Neural progenitor cell (in vitro differentiated cells): ENCODE measurements at regions not wholly inside any gene's neighbourhood (a gene's known extent, or its start where the extent isn't known, plus 50 kb on each side); places are given as distances from the start of the nearest gene placed in this dataset.

Source experiments
- DNase-seq: peaks from one replicate; pipeline ENCODE4 v3.0.0-alpha.2; 2016; ENCODE audit warnings: low spot score
- H2AFZ ChIP-seq: fragments of 200-600 bp; sonication (generic); replicated peaks from 2 replicates; pipeline ENCODE4 v1.6.1; 2016; ENCODE audit warnings: antibody characterized with exemption
- H3F3A ChIP-seq: fragments of 200-600 bp; sonication (generic); 2 replicates; pipeline ENCODE4 v1.6.1; 2016; ENCODE audit warnings: antibody characterized with exemption, low read depth
- H3K27ac ChIP-seq: fragments of 200-600 bp; sonication (generic); 2 replicates; pipeline ENCODE4 v1.5.1; 2016; ENCODE audit warnings: mild to moderate bottlenecking
- H3K27me3 ChIP-seq: fragments of 200-600 bp; sonication (generic); 2 replicates; pipeline ENCODE4 v1.6.1; 2016; ENCODE audit warnings: mild to moderate bottlenecking, moderate library complexity
- H3K36me3 ChIP-seq: fragments of 200-600 bp; sonication (generic); 2 replicates; pipeline ENCODE4 v1.5.1; 2016
- H3K4me1 ChIP-seq: fragments of 200-600 bp; sonication (generic); 2 replicates; pipeline ENCODE4 v1.6.1; 2016; ENCODE audit warnings: mixed run types
- H3K4me2 ChIP-seq: fragments of 200-600 bp; sonication (generic); 2 replicates; pipeline ENCODE4 v1.6.1; 2016
- H3K4me3 ChIP-seq: fragments of 200-600 bp; sonication (generic); 2 replicates; pipeline ENCODE4 v1.5.1; 2016
- H3K79me2 ChIP-seq: fragments of 200-600 bp; sonication (generic); 2 replicates; pipeline ENCODE4 v1.6.1; 2016; ENCODE audit warnings: low read depth
- H3K9ac ChIP-seq: fragments of 200-600 bp; sonication (generic); 2 replicates; pipeline ENCODE4 v1.6.1; 2016
- H3K9me3 ChIP-seq: fragments of 200-600 bp; sonication (generic); 2 replicates; pipeline ENCODE4 v1.5.1; 2016; ENCODE audit warnings: low read depth
- H4K20me1 ChIP-seq: fragments of 200-600 bp; sonication (generic); 2 replicates; pipeline ENCODE4 v1.6.1; 2016; ENCODE audit warnings: low read depth
- H3K27ac Mint-ChIP-seq: 3 replicates; pipeline ENCODE4 v1.8.0; 2021; ENCODE audit warnings: mixed read lengths
- H3K27me3 Mint-ChIP-seq: 2 replicates; pipeline ENCODE4 v1.8.0; 2022; ENCODE audit warnings: low read depth, mild to moderate bottlenecking, inconsistent platforms, moderate library complexity, mixed read lengths; ENCODE audit not compliant: insufficient read depth
- H3K36me3 Mint-ChIP-seq: 3 replicates; pipeline ENCODE4 v1.8.0; 2021; ENCODE audit warnings: mixed read lengths
- H3K4me1 Mint-ChIP-seq: 3 replicates; pipeline ENCODE4 v1.8.0; 2021; ENCODE audit warnings: mixed read lengths
- H3K4me3 Mint-ChIP-seq: 3 replicates; pipeline ENCODE4 v1.8.0; 2021; ENCODE audit warnings: mild to moderate bottlenecking, moderate library complexity, mixed read lengths
- H3K9me3 Mint-ChIP-seq: 3 replicates; pipeline ENCODE4 v1.8.0; 2020; ENCODE audit warnings: mixed read lengths
- CTCF ChIP-seq: fragments of 200-600 bp; sonication (generic); IDR thresholded peaks from 2 replicates; pipeline ENCODE4 v1.5.1; 2017; ENCODE audit warnings: antibody characterized with exemption, mild to moderate bottlenecking
- EZH2 ChIP-seq: fragments of 200-600 bp; sonication (generic); IDR thresholded peaks from 2 replicates; pipeline ENCODE4 v1.6.1; 2017; ENCODE audit warnings: antibody characterized with exemption, mild to moderate bottlenecking, moderate library complexity
- EZH2phosphoT487 ChIP-seq: fragments of 200-600 bp; sonication (generic); IDR thresholded peaks from 2 replicates; pipeline ENCODE4 v1.6.1; 2017; ENCODE audit warnings: antibody characterized with exemption

DNA sequence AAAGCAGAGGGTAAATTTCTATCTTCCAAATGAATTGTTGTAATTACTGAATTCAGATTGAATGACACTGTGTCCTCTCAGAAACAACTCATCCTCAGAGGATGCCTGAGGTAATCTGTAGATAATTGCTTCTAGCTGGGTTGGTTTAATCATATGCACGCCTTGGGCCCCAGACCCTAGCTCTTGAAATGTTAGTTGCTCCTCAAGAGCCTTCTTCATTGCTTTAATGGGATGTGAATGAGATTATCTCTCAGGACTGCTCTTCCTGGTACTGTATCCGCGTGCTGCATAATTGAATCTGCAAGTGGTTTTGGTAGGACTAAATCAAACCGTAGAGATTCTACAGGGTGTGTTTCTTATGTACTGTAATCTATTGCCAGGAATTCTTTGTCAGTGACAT is 569.3 kb upstream of the NEGR1 start:
- Mint-ChIP-seq H3K27ac (peak overlapping the region; percentile 31), H3K9me3 (no peaks in the 10 kb centered on the region), H3K4me3 (no peak overlapping the region), H3K27me3 (no peaks in the 10 kb centered on the region), H3K36me3 (no peaks in the 10 kb centered on the region), H3K4me1 (peaks cover 5% of the 10 kb centered on the region)
- peaks cover 4% of the 10 kb centered on the region for H3F3A ChIP-seq
- H4K20me1 ChIP-seq = no peaks in the 10 kb centered on the region
- no peak overlapping the region for H3K4me2 ChIP-seq
- H3K4me1 ChIP-seq = peaks cover 27% of the 10 kb centered on the region
- H2AFZ ChIP-seq = no peak overlapping the region
- no peak overlapping the region for H3K9ac ChIP-seq
- no peak overlapping the region for H3K4me3 ChIP-seq
- no peaks in the 10 kb centered on the region for H3K9me3 ChIP-seq
- H3K36me3 ChIP-seq = no peaks in the 10 kb centered on the region
- H3K27me3 ChIP-seq = no peaks in the 10 kb centered on the region
- no peaks in the 10 kb centered on the region for H3K79me2 ChIP-seq
- H3K27ac ChIP-seq = no peak overlapping the region
- TF ChIP-seq EZH2 = no peak
- peak; percentile 36 for DNase-seq

- Histone ChIP-seq H3K27me3 (no peaks in the 10 kb centered on the region), H3K79me2 (no peaks in the 10 kb centered on the region), H3K9ac (no peak overlapping the region), H3K36me3 (no peaks in the 10 kb centered on the region), H3K4me1 (peaks cover 27% of the 10 kb centered on the region), H3F3A (peaks cover 4% of the 10 kb centered on the region), H3K27ac (no peak overlapping the region), H3K4me3 (no peak overlapping the region), H2AFZ (no peak overlapping the region), H3K4me2 (no peak overlapping the region), H3K9me3 (no peaks in the 10 kb centered on the region), H4K20me1 (no peaks in the 10 kb centered on the region)
- H3K27ac Mint-ChIP-seq = no peak overlapping the region
- no peak for TF ChIP-seq CTCF
- TF ChIP-seq EZH2 = no peak
- TF ChIP-seq EZH2phosphoT487 = no peak
- no peaks in the 10 kb centered on the region for H3K36me3 Mint-ChIP-seq
- H3K27me3 Mint-ChIP-seq = no peaks in the 10 kb centered on the region
- no peak for DNase-seq
- no peaks in the 10 kb centered on the region for H3K9me3 Mint-ChIP-seq
- H3K4me3 Mint-ChIP-seq = no peak overlapping the region
- H3K4me1 Mint-ChIP-seq = peaks cover 19% of the 10 kb centered on the region
Observed at GRCh38 chr1:72848997-72849396, 566.7 kb upstream of the NEGR1 start.

DNA sequence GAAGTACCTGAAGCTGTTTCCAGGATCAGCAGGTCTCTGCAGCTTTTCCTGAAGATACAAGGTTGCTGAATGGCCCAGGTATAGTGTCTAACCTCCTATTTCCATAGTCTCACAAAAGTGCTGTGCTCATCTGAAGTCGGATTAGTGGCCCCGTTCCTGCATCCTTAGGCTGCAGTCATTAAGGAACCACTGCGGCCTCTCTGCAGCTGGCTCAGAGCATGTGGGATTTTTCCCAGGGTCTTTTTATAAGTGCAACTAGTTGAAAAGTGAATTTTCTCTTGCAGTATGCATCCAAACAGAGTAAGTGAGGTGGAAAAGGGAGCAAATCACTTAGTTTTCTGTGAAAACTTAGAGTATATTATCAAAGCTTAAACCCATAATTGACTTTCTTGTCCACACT is 565.3 kb upstream of the NEGR1 start:
- Histone ChIP-seq H2AFZ (peak overlapping the region; percentile 7), H3K27ac (peak overlapping the region; percentile 69), H3F3A (peaks cover 4% of the 10 kb centered on the region), H3K4me1 (peaks cover 27% of the 10 kb centered on the region), H3K27me3 (no peaks in the 10 kb centered on the region), H3K79me2 (no peaks in the 10 kb centered on the region), H3K9ac (no peak overlapping the region), H3K4me3 (no peak overlapping the region), H4K20me1 (no peaks in the 10 kb centered on the region), H3K9me3 (no peaks in the 10 kb centered on the region), H3K4me2 (peak overlapping the region; percentile 15), H3K36me3 (no peaks in the 10 kb centered on the region)
- no peak for TF ChIP-seq EZH2
- TF ChIP-seq CTCF = no peak
- TF ChIP-seq EZH2phosphoT487 = no peak
- H3K27ac Mint-ChIP-seq = peak overlapping the region; percentile 40
- H3K4me3 Mint-ChIP-seq = no peak overlapping the region
- H3K36me3 Mint-ChIP-seq = no peaks in the 10 kb centered on the region
- H3K9me3 Mint-ChIP-seq = no peaks in the 10 kb centered on the region
- DNase-seq = peak; percentile 54
- H3K4me1 Mint-ChIP-seq = peaks cover 24% of the 10 kb centered on the region
- no peaks in the 10 kb centered on the region for H3K27me3 Mint-ChIP-seq

GRCh38 chr1:72846476-72847278 is 564.3 kb upstream of the NEGR1 start:
- no peak overlapping the region for H3K4me2 ChIP-seq
- H3K9me3 ChIP-seq = no peaks in the 10 kb centered on the region
- H3K4me1 ChIP-seq = peaks cover 23% of the 10 kb centered on the region
- peaks cover 4% of the 10 kb centered on the region for H3F3A ChIP-seq
- Mint-ChIP-seq H3K36me3 (no peaks in the 10 kb centered on the region), H3K4me3 (no peak overlapping the region), H3K27ac (no peak overlapping the region), H3K27me3 (peaks cover 2% of the 10 kb centered on the region), H3K9me3 (peaks cover 5% of the 10 kb centered on the region), H3K4me1 (peaks cover 24% of the 10 kb centered on the region)
- DNase-seq = no peak
- no peaks in the 10 kb centered on the region for H3K27me3 ChIP-seq
- no peaks in the 10 kb centered on the region for H3K36me3 ChIP-seq
- H3K79me2 ChIP-seq = no peaks in the 10 kb centered on the region
- H3K4me3 ChIP-seq = no peak overlapping the region
- H3K9ac ChIP-seq = no peak overlapping the region
- H2AFZ ChIP-seq = no peak overlapping the region
- TF ChIP-seq CTCF (no peak), EZH2 (no peak), EZH2phosphoT487 (no peak)
- no peak overlapping the region for H3K27ac ChIP-seq
- H4K20me1 ChIP-seq = no peaks in the 10 kb centered on the region
